Left ventricle myocardium inferior (tissue), 1 donor: ENCODE measurements at regions not wholly inside any gene's neighbourhood (a gene's known extent, or its start where the extent isn't known, plus 50 kb on each side); places are given as distances from the start of the nearest gene placed in this dataset.

Source experiments
- DNase-seq: peaks from one replicate; pipeline ENCODE4 v3.0.0-alpha.2; 2020
- H3K27ac ChIP-seq: fragments of 200-600 bp; replicated peaks from 2 replicates; pipeline ENCODE4 v1.8.0; 2021
- H3K27me3 ChIP-seq: fragments of 200-600 bp; 2 replicates; pipeline ENCODE4 v1.8.0; 2021; ENCODE audit warnings: low read depth
- H3K36me3 ChIP-seq: fragments of 200-600 bp; 2 replicates; pipeline ENCODE4 v1.8.0; 2021
- H3K4me1 ChIP-seq: fragments of 200-600 bp; 2 replicates; pipeline ENCODE4 v1.8.0; 2021
- H3K4me3 ChIP-seq: fragments of 200-600 bp; 2 replicates; pipeline ENCODE4 v1.8.0; 2021; ENCODE audit warnings: mild to moderate bottlenecking, moderate library complexity
- H3K9me3 ChIP-seq: fragments of 200-600 bp; replicated peaks from 2 replicates; pipeline ENCODE4 v1.8.0; 2021
- intact Hi-C: fragments of 100-400 bp; cut with micrococcal nuclease; formaldehyde crosslinking; loops from one replicate; pipeline ENCODE4 v1.11.0; 2022
- TF ChIP-seq, protein P1 (sequence below): fragments of 200-600 bp; IDR thresholded peaks from 2 replicates; pipeline ENCODE4 v1.8.0; 2021; ENCODE audit warnings: antibody characterized with exemption, mild to moderate bottlenecking, borderline replicate concordance
- donor health status: DM: no; HTN: yes; CAD: no; lungs with severe emphysema.

DNA sequence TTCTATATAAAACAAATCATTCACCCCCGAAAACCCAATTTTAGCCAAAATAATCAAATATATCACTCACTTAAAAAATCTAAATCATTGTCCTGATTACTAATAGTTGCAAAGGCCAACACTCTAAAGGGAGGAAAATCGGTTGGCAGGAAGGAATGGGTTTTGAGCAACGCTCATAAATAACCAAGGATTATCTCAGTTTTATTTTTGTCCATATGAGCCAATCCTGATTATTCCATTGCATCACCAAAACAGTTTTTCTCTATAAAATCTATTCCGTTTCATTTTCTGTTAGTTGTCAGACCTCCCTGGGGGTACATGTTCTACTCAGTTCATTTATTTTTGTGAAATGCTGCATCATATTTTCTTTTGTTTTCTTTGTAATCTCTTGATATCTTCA lies 174.1 kb downstream of the LRATD1 start:
- no peaks in the 10 kb centered on the region for H3K36me3 ChIP-seq
- TF ChIP-seq, protein P1, sequence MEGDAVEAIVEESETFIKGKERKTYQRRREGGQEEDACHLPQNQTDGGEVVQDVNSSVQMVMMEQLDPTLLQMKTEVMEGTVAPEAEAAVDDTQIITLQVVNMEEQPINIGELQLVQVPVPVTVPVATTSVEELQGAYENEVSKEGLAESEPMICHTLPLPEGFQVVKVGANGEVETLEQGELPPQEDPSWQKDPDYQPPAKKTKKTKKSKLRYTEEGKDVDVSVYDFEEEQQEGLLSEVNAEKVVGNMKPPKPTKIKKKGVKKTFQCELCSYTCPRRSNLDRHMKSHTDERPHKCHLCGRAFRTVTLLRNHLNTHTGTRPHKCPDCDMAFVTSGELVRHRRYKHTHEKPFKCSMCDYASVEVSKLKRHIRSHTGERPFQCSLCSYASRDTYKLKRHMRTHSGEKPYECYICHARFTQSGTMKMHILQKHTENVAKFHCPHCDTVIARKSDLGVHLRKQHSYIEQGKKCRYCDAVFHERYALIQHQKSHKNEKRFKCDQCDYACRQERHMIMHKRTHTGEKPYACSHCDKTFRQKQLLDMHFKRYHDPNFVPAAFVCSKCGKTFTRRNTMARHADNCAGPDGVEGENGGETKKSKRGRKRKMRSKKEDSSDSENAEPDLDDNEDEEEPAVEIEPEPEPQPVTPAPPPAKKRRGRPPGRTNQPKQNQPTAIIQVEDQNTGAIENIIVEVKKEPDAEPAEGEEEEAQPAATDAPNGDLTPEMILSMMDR: no peak
- intact Hi-C loops: no loop called here
- H3K27me3 ChIP-seq: no peaks in the 10 kb centered on the region
- peaks cover 6% of the 10 kb centered on the region for H3K9me3 ChIP-seq
- no peak overlapping the region for H3K27ac ChIP-seq
- no peaks in the 10 kb centered on the region for H3K4me1 ChIP-seq
- DNase-seq: no peak
- H3K4me3 ChIP-seq: no peak overlapping the region

- Histone ChIP-seq H3K4me1 (no peaks in the 10 kb centered on the region), H3K9me3 (no peaks in the 10 kb centered on the region), H3K4me3 (no peak overlapping the region), H3K27me3 (no peaks in the 10 kb centered on the region), H3K36me3 (no peaks in the 10 kb centered on the region), H3K27ac (no peak overlapping the region)
- DNase-seq: no peak
- TF ChIP-seq, protein P1: no peak
- intact Hi-C loops: no loop called here
These were observed 182.7 kb downstream of the LRATD1 start for GRCh38 chr2:14815201-14815600.

DNA sequence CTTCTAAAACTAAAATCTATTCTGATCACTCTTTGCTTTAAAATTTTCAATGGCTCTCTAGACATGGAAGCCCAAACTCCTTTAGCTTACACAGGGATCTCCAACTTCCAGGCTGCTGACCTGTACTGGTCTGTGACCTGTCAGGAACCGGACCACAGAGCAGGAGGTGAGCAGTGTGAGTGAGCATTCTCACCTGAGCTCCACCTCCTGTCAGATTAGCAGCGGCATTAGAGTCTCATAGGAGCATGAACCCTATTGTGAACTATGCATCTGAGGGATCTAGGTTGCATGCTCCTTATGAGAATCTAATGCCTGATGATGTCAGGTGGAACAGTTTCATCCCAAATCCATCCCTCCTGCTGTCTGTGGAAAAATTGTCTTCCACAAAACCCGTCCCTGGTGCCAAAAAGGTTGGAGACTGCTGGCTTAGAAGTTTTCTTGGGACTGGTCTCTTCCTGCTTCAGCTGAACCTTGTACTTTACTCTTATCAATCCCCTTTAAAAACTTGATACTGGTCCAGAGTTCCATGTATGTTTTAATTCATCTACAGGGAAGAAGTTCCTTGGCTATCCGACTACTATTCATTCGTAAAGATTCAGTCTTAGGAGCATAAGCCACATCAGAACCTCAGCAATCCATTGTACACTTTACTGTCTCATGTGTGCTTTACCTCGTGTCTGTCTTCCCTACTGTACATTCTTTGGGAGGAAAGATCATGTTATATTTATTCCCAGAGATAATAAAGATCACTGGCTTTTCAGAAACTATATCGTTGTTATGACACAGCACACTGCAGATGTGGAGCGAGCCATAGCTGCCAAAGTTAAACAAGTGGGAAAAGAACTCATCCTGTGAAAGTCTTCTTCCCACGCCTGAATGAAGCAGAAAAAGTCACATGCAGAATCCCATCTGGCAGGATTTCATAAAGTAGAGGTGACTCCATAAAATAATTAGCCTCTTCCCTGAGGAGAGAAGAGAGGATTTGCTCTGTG lies 183.8 kb downstream of the LRATD1 start:
- intact Hi-C loops: no loop called here
- H3K4me3 ChIP-seq: no peak overlapping the region
- peaks cover 4% of the 10 kb centered on the region for H3K9me3 ChIP-seq
- H3K27me3 ChIP-seq: no peaks in the 10 kb centered on the region
- no peaks in the 10 kb centered on the region for H3K4me1 ChIP-seq
- H3K27ac ChIP-seq: no peak overlapping the region
- H3K36me3 ChIP-seq: no peaks in the 10 kb centered on the region
- no peak for DNase-seq
- TF ChIP-seq, protein P1: no peak

GRCh38 chr2:14817848-14818247 lies 185.3 kb downstream of the LRATD1 start:
- H3K27ac ChIP-seq: no peak overlapping the region
- H3K4me1 ChIP-seq: no peaks in the 10 kb centered on the region
- no peak for DNase-seq
- intact Hi-C loops: no loop called here
- H3K4me3 ChIP-seq: no peak overlapping the region
- H3K27me3 ChIP-seq: no peaks in the 10 kb centered on the region
- H3K36me3 ChIP-seq: no peaks in the 10 kb centered on the region
- TF ChIP-seq, protein P1: no peak
- H3K9me3 ChIP-seq: peaks cover 4% of the 10 kb centered on the region

DNA sequence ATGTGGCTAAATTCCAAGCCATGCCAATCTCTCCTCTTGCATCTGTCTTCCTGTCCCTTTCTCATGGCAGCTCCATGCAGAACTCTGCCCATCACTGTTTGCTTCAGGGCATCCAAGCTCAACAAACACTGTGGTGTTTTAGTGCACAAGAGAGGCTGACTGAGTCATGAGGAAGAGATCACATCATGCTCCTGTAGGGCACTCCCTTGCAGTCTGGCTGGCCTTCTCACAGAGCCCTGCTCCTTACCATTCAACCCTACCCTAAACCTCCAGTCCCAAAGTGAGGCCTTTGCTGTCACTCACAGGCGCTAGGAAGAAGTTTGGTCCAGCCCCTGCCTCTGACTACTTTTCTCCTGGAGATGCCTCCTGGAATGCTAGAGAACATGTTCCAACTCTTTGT lies 194.0 kb downstream of the LRATD1 start:
- H3K27me3 ChIP-seq: no peaks in the 10 kb centered on the region
- intact Hi-C loops: no loop called here
- no peaks in the 10 kb centered on the region for H3K4me1 ChIP-seq
- TF ChIP-seq, protein P1: no peak
- no peaks in the 10 kb centered on the region for H3K36me3 ChIP-seq
- no peak overlapping the region for H3K4me3 ChIP-seq
- H3K27ac ChIP-seq: no peak overlapping the region
- no peak for DNase-seq
- no peaks in the 10 kb centered on the region for H3K9me3 ChIP-seq
